NOMO-1 (cell line): ENCODE measurements at regions not wholly inside any gene's neighbourhood (a gene's known extent, or its start where the extent isn't known, plus 50 kb on each side); places are given as distances from the start of the nearest gene placed in this dataset.
"Not testable (repeated sequence)": the region's sequence is repeated elsewhere in the genome, so short reads cannot be mapped to it uniquely, and the experiment has no call there.

ENCODE experiments used
- DNase-seq, 2 experiments: peaks; one replicate each; lab custom pipeline; 2025; ENCODE audit not compliant: unreplicated experiment in 2 of 2; lab: John Stamatoyannopoulos, UW

DNA sequence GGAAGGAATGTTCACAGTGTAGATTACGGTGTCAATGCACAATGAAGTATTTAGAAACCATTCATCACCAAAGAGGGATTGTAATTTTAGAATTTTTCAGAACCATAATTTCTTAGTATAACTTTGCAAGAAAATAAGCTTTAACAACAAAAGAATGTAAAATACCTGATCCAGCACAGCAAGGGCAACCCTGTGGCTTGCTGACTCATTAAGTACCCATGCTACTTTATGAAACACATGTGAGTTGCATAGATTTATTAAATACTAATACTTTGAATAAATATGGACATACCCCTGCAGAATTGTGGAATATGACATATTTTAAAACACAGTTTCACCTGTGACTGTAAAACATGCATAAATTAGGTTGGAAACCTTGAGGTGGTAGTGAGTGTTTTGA lies 281.3 kb downstream of the ZNF248 start:
- DNase-seq: no peak

DNA sequence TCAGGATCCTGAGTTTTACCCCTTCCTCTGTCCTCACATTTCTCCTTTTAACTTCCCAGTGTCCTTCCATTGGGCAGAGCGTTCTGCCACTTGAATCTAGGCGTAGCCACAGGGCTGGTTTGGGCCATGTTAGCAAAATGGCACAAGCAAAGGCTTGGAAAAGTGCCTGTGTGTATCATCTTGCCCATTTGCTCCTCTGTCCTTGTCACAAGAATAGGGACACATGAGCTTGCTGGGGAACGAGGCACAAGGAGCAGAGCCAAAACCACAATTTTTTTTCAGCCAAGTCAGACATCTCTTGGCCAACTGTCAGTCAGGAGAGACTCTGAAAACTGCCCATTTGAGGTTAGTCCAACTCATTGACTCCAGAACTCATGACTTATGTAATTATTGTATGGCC lies 285.2 kb downstream of the ZNF248 start:
- no peak for DNase-seq

DNA sequence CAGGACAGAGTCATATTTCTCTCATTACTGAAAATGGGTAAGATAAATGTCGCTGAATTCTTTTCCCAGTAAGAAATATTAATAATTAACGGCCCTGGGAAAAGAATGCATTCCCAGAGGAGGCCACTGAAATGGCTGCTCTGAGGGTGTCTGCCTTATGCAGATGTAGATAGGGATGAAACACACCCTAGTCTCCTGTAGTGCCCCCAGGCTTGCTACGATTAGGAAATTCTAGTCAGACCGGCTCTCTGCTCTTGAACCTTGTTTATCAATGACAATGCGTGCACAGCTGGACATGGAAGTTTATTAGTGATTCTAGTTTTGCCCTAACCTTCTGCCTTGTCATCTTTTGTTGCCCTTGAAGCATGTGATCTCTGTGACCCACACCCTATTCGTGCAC lies 291.1 kb downstream of the ZNF248 start:
- DNase-seq: no peak

DNA sequence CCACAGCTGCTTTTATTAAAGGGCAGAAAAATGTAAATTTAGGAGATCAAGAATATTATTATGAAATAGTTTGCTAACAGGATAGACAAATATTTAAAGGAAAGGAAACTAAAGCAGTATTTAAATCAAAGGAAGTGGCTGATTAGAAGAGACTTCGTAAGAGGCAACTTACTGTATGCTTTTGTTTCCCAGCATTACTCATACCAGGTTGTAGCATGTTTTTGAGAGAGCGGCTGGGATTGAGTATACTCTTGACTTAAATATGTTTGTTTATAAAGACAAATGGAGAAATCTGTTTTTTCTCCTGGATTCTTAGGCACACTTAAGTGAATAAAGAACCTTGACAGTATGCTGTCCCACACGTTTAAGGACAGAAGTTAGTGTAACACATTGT lies 293.7 kb downstream of the ZNF248 start:
- no peak for DNase-seq

DNA sequence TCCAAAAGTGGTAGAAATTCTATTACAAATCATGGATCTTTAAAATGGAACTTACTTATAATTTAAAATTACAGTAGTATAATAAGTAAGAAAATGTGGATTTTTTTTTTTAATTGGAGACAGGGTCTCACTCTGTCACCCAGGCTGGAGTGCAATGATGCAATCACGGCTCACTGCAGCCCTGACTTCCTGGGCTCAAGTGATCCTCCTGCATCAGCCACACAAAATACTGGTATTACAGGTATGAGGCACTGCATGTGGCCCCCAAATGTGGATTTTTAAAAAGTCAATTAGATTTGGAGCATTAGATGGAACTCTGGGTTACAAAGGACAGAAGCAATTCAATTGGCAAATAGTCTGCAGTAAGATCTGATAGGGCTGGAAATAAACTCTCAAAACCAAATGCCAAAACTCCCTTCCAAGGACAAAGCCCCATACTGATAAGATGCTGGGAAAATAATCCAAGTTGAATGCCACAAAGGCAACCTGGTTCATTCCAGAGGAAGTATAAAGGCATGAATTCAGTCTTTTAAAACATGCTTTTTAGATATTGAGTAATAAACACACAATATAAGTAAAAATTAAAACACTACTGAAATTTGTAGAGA lies 294.2 kb downstream of the ZNF248 start:
- DNase-seq: no peak

DNA sequence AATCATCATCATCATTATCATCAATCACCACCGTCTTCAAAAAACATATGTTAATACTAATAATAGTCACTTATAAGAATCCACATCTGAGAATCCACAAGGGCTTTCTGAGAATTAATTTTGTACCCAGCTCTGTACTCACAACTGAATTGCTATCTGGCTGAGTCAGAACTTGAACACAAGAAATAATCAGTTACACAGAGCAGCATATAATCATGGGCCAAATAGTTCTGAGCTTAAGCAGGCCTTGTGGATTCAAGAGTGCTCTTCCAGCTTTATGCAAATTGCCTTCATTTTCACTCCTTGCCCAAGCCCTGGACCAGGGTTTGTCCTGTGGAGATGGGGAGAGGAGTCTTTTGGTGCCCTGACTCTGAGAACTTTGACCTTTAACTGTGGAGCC lies 304.5 kb downstream of the ZNF248 start:
- DNase-seq: no peak

DNA sequence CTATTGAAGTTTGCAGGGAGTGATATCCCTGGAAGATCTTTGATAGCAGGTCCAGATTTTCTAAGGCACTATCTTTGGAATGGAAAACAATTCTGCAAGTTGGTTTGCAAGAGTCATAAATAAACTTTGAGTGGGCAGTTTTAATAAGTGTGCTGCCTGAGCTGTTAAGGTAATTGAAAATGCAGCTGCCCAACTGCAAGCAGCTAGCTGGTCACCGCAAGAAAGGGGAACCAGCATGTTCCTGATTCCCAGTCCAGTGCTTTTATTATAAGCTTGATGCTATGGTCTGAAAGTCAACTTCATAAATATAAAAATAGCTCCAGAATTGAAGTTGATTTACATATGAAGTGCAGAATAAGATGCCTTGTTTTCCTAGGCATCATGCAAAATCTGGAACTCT lies 308.4 kb downstream of the ZNF248 start:
- no peak for DNase-seq

DNA sequence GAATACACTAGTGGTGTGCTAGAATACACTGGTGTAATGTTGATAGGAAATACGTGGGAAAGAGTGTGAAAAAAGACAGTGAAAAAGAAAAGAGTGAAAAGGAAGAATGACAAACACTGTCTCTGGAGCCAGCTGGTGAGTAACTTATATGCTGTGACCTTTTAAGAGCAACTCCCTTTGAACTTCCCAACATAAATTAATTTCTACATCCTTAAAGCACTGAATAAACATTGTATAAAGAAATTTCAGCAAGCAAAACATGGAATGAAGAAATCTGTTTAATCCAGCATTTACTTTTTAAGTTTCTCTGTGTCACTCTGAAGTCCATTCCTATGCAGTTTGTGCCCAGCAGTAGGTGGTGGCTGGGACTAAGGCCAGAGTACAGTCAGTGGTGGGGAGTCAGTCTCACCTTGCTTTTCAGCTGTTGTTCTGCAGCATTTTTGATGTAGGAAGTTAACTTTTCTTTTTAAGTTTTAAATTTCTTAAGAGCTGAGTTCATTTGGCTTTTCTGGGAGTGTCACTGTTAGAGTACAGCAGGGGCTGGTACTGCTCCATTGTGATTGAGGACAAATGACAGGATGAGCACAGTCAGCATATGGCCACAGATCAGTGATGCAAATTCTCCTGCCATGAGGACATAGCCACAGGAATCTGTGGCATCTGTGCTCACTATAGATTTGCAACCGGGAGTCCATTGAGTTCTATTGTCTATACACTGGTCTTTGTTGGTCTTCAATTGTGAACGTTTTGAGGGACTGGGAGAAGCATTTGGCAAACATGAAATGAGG lies 321.8 kb downstream of the ZNF248 start:
- DNase-seq: no peak

DNA sequence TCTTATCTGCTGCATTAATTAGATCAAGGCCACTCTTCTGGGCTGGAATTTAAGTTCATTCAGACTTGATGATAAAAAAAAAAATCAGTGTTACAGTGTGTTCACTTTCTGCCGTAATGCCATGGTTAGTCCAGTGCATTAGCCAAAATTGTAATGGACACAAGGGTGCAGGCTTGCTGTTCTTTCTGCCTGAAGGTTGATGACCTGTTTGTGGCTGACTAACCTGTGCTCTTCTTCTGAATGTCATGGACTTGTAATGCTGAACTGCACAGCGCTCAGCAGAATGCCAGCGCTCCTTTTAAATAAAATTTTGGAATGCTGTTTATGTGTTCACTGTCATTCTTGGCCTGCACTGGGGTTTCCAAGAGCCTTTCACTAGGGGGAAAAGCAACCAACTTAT lies 323.2 kb downstream of the ZNF248 start:
- DNase-seq: no peak

DNA sequence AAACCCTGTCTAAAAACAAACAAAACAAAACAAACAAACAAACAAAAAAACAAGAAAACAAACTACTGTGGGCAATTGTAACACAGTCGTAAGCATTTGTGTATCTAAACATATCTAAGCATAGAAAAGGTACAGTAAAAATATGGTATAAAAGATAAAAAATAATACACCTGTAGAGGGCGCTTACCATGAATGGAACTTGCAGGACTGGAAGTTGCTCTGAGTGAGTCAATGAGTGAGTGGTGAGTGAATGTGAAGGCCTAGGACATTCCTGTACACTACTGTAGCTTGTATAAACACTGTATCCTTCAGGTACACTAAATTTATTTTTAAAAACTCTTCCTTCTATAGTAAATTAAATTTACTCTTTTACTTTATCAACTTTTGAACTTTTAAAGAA lies 332.0 kb downstream of the ZNF248 start:
- DNase-seq: not testable (repeated sequence)

DNA sequence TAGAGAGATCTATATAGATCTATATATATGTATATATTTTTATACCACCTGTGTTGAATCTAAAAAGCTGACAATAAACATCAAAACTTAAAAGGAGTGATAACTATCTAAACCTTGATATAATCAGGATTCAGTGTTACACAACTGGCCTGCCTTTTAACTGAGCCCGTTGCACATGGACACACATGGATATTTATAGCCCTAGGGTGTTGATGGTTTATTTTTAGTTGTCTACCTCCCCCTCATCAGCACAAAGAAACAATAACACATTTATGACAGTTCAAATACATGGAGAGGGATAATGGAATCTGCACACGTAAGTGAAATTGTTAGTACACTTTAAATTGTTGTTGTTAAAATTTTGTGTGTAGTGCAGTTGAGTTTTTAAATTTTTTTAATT lies 336.9 kb downstream of the ZNF248 start:
- DNase-seq: no peak

DNA sequence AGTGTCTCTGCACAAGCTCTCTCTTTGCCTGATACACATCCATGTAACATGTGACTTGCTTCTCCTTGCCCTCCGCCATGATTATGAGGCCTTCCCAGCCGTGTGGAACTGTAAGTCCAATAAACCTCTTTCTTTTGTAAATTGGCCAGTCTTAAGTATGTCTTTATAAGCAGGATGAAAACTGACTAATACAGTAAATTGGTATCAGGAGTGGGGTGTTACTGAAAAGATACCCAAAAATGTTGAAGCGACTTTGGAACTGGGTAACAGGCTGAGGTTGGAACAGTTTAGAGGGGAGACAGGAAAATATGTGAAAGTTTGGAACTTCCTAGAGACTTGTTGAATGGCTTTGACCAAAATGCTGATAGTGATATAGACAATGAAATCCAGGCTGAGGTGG lies 346.9 kb downstream of the ZNF248 start:
- DNase-seq: not testable (repeated sequence)

DNA sequence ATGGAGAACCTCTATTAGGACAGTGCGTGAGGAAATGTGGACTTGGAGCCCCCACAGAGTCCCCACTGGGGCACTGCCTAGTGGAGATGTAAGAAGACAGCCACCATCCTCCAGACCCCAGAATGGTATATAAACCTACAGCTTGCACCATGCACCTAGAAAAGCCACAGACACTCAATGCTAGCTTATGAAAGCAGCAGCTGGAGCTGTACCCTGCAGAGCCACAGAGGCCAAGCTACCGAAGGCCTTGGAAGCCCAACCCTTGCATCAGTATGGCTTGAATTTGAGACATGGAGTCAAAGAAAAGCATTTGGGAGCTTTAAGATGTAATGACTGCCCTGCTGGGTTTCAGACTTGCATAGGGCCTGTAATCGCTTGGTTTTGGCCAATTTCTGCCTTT lies 361.3 kb downstream of the ZNF248 start:
- DNase-seq: no peak

DNA sequence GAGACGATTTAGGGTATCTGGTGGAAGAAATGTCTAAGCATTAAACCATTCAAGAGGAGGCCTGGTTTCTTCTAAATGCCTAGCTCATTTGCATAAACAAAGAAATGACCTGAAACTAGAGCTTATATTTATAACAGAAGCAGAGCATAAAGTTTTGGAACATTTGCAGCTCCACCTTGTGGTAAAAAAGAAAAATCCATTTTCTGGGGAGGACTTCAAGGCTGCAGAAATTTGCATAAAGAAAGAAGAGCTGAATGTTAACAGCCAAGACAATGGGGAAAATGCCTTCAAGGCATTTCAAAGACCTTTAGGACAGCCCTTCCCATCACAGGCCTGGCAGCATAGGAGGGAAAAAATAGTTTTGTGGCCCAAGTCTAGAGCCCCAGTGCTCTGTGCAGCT lies 362.0 kb downstream of the ZNF248 start:
- no peak for DNase-seq

DNA sequence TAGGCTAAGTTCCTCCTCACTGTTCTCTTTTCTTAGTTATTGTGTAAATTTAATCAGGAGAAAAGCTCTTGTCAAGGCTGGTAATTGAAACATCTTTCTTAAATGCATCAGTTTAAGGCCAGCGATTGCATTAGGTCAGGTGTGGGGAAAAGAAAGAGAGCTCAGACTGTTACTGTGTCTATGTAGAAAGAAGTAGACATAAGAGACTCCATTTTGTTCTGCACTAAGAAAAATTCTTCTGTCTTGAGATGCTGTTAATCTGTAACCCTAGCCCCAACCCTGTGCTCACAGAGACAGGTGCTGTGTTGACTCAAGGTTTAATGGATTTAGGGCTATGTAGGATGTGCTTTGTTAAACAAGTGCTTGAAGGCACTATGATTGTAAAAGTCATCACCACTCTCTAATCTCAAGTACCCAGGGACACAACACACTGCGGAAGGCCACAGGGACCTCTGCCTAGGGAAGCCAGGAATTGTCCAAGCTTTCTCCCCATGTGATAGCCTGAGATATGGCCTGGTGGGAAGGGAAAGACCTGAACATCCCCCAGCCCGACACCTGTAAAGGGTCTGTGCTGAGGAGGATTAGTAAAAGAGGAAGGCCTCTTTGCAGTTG lies 364.1 kb downstream of the ZNF248 start:
- not testable (repeated sequence) for DNase-seq

DNA sequence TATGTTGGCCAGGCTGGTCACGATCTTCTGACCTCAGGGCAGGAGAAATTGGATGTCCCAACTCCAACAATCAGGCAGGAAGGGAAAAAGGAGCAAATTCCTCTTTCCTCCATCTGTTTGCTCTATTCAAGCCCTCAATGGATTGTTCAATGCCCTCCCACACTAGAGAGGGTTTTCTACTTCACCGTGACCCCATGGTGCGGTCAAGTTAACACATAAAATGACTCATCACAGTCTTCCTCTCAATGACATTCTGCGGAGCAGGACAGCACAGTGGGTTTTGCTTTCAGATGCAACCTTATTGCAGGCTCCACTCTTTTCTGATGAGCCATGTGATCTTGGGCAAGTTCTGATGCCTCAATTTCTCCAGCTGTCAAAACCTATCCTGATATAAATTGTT lies 364.9 kb downstream of the ANKRD30A start:
- no peak for DNase-seq

DNA sequence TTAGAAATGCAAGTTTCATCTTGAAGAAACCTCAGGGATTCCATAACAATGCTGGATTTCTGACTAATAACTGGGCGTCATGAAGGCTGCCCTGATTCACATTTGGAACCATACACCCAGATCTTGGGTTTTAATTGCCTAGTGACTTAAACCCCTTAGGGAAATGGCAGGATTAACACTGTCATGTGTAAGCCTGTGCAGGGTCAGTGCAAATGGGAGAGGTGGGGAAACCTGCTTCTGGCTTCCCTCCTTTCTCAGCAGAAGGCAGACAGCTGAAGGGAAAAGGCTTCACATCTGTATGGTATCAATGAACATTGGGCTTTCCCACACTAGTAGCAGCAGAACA lies 364.2 kb downstream of the ANKRD30A start:
- no peak for DNase-seq

DNA sequence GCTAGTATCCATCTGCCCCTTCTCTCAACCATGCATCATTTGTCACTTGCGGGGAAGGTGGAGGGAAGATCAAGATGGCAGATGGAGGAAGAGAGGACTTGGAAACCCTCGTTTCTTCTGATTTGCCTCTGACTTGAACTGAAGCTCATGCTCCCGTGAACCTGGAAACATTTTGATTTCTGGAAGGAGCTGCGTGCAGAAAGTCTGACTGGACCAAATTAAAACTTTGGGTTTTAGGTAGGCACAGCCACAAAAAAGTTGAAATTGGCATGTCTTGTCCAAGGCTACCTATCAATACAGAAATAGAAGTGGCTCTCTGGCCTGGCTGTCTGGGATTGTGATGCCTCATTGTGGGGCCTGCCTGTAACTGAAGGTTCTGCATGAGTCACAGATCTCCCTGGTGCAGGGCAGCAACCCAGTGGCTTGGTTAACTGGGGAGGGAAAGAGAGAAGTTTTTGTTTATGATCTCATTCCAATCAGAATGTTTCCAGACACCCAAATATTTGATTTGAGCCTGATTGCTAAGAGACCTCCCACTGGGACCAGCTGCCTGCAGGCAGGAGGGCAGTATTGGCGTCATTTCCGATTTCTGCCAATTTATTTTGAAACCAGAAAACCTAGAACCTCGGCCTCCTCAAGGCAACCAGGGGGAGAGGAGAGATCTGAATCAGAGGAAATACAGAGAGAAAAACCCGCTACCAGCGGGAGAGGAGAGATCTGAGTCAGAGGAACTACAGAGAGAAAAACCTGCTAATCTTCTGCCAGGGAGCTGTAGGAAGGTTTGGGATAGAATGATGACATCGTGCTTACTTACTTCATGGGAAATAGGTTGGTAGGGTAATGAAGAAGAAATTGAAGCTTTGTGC lies 363.6 kb downstream of the ANKRD30A start:
- DNase-seq: no peak

DNA sequence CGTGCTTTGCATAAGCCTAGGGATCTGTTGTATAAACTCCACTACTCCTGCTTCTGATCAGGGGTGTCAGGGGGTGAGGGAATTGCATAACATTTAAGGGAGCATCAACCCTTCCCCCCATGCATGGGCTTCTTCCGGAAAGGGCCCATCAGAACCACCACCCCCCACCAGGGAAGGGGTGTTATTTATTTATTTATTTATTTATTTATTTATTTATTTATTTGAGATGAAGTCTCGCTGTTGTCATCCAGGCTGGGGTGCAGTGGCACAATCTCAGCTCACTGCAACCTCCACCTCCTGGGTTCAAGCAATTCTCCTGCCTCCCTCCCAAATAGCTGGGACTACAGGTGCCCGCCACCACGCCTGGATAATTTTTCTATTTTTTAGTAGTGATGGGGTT lies 355.2 kb downstream of the ANKRD30A start:
- DNase-seq: not testable (repeated sequence)

DNA sequence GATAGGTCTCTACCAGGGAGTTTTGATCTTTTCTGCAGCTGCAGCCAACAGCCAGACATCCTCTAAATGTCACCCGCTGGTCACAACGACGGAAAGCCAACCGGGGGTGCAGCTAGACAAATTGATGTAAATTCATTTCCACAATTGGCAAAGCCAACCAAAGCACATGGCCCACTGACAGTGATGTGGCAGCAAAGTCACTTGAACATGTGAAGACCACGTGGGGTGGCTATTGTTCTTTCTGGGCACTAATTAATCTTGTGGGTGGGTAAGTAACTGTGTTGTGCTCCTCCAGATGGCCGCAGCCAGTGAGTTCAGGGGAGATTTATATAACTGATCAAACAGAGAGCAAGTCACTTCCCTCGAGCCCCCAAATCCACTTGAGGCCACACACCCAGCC lies 354.1 kb downstream of the ANKRD30A start:
- DNase-seq: no peak

DNA sequence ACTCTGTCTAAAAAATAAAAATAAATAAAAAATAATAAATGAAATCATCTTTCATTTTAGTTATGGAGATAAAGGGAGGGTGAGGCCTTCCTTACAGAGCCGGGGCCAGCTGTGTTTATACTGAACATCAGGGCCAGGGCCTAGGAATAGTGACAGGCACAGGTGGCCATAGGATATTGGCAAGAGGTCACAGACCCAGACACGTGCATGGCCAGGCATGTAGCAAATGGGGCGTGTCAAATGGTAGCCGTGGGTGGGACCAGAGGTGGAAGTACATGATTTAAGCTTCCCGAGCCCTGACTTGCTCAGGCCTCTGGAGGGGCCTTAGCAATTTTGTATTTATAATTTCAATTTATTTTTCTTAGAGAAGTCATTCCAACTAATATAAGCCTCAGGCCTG lies 353.0 kb downstream of the ANKRD30A start:
- DNase-seq: no peak
